HG03457 (cell line): ENCODE measurements at regions not wholly inside any gene's neighbourhood (a gene's known extent, or its start where the extent isn't known, plus 50 kb on each side); places are given as distances from the start of the nearest gene placed in this dataset.
"Not testable (repeated sequence)": the region's sequence is repeated elsewhere in the genome, so short reads cannot be mapped to it uniquely, and the experiment has no call there.

Experiments used
- ATAC-seq: cut with Tn5 transposase; IDR thresholded peaks from one replicate; pipeline ENCODE4 v1.9.1; 2021; ENCODE audit warnings: moderate number of reproducible peaks; ENCODE audit not compliant: unreplicated experiment

DNA sequence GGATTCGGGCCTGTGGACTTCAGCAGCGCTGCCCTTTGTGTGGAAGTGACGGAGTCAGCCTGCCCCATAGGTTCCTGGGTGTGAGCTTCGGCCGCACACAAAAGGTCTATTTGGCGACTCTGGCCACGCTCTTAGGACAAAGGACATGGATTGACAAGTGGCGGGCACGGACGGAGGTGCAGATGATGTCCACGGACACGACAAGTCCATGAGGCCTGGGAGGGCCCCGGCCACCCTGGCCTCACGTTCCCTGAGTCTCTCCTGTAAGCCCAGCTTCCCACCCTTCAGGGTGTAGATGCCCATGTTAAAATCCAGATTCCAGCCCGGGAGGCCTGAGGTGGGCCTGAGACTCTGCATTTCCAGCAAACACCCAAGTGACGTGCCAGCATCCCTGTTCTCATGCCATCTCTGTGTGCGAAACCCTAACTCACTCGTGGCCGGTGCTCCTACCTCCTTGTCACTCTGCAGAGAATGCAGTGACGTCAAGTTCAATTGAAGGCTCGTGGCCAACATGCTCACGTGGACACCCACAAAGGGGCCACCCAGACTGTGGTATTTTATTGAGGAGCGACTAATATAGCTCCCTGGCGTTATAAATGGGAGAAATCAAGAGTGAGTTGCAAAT lies 111.7 kb downstream of the RTP5 start:
- no peak for ATAC-seq

DNA sequence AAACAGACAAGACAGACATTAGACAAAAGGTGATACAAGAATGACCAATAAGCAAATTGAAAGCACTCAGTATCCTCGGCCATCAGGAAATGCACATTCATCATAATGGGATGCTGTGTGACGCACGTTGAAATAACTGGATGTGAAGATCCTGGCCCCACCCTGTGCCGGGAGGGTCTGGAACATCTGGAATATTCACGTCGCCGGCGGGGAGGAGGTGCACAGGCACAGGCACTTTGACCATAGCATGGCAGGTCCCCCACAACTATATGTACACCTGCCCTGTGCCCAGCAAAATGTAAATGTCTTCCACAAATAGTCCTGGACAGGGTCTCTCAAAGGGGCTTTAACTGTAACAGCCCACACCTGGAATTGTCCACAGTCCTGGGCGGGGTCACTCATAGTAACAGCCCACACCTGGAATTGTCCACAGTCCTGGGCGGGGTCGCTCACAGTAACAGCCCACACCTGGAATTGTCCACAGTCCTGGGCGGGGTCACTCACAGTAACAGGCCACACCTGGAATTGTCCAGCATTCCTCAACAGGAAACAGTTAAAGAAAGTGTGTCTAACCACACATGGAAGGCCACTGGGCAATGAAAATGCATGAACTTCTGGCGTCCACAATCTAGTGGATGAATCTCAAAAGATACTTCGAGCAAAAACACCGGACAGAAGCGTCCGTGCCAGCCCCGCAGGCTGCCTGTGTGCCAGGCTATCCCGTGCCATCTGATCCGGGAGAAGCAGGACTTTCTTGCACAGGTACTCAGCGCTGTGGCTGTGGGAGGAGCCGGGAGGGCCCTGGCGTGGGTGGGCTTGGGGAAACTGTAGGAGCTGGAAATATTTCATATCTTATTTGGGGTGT lies 113.4 kb downstream of the RTP5 start:
- no peak for ATAC-seq

DNA sequence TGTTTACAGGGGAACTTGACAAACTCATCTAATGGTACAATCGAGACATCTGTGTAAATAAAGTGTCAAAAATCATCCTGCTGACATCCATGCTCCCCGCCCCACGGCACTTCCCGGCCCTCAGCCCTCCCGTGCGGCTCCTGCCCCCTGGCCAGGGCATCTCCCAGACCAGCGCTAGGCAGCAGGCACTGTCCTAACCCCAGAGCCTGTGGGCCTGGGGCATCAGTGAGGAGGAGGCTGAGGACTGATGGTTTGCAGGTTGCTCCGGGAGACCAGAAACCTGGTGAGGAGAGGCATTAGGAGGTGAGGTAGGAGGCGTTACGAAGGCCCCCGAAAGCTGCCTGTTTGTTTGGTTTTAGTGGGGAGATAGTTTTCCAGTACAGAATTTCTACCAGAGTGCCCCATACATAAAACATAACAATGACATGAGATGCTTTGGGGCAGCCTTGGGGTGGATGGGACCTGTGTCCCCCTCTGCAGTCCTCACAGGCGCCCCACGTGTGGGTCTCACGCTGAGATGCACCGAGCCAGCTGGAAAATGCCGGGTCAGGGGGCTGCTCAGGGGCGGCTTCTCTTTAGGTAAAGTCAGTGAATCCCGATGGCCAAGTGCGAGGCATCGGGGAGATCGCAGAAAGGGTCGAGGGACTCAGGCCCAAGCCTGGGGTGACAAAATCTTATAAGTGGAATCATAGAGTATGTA lies 114.2 kb downstream of the RTP5 start:
- ATAC-seq, result no peak

DNA sequence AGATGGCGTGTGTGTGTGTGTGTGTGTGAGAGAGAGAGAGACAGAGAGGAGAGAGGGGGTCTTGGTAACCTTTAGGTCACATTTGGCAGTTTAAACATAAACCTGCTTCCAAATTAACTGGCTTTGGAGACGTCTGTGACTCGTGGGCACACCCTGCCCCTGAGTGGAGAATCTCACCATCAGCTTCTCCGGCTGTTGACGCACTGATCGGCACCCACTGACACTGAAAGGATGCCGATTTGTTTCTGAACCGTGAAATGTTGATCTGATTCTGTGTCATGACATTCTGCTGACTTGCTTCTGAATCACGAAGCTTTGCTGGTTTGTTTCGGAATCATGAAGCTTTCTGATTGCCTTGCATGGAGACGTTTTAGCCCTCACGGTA lies 114.7 kb downstream of the RTP5 start:
- no peak for ATAC-seq

DNA sequence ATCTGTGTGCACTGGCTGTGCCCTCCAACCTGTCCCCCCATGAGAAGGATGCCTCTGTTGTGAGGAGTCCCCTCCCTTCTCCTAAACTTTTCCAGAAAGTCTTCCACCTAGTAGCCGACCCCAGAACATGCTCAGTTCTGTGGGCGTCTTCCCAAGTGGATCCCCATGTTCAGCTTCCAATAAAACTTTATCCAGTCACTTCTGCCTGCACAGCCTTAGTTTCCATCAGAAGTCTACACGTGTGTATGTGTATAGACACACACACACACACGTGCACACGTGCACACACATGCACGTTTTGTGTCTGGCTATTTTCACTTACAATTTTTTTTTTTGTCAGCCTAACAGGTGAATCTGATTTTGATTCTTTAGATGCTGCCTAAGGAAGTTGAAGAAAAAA lies 115.1 kb downstream of the RTP5 start:
- ATAC-seq, result no peak

DNA sequence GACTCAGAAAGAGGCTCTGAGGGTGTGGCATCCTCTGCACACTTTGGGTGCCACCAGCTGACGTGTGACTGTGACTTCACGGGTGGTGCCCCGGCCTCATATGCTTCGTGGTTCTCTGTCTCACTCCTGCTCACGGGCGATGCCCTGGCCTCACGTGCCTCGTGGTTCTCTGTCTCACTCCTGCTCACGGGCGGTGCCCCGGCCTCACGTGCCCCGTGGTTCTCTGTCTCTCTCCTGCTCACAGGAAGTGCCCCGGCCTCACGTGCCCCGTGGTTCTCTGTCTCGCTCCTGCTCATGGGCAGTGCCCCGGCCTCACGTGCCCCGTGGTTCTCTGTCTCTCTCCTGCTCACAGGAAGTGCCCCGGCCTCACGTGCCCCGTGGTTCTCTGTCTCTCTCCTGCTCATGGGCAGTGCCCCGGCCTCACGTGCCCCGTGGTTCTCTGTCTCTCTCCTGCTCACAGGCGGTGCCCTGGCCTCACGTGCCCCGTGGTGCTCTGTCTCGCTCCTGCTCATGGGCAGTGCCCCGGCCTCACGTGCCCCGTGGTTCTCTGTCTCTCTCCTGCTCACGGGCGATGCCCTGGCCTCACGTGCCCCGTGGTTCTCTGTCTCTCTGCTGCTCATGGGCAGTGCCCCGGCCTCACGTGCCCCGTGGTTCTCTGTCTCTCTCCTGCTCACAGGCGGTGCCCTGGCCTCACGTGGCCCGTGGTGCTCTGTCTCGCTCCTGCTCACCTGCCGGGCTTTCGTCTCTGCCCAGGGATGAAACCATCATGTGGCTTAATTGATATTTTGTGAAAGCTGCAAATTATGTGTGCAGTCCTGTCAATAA lies 115.8 kb downstream of the RTP5 start:
- ATAC-seq, result not testable (repeated sequence)

DNA sequence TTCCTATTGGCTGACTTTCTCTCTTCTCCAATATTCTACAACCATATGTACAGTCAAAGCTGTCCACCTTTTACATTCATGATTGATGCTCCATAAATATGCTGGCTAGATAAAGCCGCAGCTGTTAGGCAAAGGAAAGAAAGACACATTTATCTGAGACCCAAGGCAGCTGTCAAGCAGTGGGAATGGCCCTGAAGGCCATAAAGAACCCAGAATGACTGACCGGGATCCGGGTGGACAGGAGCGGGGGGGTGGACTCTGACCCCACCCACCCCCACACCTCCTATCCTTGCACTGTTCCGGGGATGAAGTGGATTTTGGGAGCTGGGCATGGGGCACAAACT lies 116.4 kb downstream of the RTP5 start:
- no peak for ATAC-seq

DNA sequence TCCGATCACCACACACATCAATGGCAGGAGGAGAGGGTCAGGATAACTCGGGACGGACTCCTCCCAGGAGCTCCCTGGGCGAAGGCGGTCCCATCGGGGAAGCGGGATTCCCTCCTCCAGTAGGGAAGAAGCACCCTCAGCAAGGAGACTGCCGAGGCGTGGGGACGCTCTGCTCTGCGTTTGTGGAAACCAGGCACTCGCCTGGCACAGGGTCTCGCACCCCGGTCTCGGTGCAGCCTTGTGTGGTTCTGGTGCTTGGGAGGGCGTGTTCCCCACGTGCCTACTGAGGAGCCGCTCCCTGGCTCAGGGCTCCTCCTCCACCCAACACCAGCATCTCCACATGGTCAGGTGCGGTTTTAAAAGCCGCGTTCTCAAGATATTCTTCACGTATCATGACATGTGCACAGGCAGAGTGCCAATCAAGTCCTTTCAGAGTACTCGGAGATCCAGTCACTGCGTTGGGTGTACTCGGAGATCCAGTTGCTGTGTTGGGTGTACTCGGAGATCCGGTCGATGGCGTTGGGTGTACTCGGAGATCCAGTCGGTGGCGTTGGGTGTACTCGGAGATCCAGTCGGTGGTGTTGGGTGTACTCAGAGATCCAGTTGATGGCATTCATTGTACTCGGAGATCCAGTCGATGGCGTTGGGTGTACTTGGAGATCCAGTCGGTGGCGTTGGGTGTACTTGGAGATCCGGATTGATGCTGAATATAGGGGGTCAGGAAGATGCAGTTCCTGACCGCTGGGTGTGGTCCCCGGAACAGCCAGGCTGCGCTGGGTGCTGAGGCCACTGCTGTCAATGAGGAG lies 117.5 kb downstream of the RTP5 start:
- no peak for ATAC-seq

DNA sequence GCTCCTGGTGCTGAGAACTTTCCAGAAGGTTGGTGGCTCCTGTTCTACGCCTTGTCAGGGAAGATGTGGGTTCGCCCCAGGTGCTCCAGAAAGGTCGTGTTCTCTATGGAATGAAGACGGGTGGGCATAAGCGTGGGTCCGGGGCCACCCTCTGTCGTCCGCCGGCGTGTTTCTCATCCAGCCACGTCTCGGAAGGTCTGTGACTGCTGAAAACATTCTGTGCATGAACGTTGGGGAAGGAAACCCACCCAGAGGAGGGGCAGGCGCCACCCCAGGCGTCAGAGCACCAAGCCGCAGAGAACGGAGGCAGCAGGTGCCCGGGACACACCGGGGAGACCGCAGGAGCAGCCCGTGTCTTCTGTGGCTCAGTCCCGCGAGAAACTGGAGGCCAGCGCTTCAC lies 118.2 kb downstream of the RTP5 start:
- ATAC-seq, result no peak

DNA sequence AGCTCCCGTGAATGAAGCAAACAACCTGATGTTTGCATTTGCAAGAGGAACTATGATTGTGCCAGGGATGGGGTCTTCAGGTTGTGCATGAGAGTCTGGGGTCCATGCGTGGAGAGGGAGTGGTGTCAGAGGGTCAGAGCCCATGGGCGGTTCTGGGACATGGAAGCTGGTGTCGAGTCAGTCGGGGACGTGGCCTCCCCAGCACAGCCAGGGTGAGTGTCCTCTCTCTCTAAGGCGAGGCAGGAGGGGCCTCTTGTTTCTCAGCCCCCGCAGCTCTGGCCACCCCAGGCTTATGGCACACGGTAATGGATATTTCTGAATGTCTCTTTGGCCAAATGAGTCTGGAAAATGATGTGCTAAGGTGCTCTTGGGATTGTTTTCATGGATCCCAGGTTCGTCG lies 118.6 kb downstream of the RTP5 start:
- no peak for ATAC-seq

DNA sequence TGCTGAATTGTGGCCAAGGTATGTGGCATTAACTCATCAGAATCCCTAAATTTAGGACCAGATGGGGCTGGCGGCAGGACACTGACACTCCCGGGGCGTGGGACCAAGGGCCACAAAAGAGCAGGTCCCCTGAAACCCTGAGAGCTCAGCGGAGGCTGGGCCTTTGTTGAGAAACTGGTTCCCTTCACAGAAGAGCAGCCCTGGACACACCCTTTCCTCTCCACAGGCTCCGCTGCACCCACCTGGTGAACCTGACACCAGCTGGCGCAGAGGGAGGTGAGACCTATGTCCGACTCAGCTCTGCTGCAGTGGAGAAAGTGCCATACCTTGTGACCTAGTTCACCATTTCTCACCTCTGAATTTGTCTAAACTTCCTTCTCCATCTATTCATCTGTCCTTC lies 119.5 kb downstream of the RTP5 start:
- ATAC-seq, result no peak

DNA sequence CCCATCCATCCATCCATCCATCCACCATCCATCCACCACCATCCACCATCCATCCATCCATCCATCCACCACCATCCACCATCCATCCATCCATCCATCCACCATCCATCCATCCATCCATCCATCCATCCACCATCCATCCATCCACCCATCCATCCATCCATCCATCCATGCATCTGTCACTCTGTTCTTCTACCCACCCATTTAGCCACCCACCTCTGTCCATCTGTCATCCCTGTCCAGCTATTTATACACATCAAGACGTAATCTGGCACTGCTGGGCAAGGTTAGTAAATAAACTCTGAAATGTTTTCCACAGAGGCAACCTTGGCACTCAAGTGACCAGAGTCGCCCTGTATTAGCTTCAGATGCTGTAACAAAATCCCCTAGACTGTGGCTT lies 120.9 kb downstream of the RTP5 start:
- ATAC-seq, result no peak

DNA sequence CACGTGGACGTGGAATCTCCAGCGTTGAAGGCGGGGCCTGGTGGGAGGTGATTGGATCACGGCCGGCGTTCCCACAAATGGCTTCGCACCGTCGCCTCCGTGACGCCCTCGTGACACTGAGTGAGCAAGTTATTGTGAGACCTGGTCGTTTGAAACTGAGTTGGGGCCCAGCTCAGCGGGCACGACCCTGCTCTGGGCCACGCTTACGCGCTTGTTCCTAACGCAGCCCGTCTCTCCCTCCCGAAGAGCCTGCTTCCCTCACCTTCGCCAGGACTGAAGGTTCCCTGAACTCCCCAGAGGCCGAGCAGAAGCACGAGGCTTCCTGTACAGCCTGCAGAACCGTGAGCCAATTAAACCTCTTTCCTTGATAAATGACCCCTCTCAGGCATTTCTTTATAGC lies 121.8 kb downstream of the RTP5 start:
- ATAC-seq, result no peak

DNA sequence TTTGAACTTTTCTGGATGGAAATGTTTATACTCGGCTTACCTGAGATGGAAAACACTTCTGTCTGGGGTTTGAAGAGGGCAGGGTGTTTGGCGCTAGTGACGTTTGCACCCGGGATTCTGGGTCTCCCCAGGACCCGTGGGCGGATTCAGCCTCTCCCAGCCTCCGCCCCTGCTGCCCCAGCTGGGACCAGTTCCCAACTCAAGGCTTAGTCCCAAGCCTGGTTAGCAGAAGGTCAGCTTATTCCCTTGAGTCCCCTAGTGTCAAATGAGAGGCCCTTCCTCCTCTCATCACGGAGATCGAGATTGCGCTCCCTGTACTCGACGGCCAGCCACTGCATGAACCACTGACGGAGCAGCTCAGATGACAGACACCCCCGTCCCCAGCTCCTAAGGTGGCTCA lies 123.2 kb downstream of the RTP5 start:
- no peak for ATAC-seq

DNA sequence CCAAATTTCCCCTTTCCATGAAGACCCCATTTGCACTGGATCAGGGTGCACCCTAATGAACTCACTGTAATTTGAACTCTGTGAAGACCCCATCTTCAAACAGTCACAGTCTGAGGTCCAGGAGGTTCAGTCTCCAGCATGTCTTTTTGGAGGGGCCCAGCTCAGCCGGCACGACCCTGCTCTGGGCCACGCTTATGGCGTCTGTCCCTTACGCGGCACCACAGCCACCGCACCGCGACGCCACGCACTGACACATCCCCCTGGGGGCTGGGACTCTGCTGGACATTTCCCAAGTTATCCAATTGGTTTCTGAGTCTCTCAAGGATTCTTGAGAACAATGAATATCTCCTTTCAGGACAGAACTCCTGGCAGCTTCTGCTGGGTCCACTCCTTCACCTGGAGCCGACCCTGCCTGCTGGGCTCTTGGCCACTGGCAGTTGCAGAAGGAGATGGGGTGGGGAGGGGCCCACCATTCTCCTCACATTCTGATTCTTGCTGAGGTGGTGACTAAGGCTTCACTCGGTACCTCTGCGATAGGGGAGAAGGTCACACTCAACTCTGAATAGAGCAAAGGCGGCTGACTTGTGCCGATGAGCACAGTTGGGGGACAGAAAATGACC lies 124.0 kb downstream of the RTP5 start:
- no peak for ATAC-seq

DNA sequence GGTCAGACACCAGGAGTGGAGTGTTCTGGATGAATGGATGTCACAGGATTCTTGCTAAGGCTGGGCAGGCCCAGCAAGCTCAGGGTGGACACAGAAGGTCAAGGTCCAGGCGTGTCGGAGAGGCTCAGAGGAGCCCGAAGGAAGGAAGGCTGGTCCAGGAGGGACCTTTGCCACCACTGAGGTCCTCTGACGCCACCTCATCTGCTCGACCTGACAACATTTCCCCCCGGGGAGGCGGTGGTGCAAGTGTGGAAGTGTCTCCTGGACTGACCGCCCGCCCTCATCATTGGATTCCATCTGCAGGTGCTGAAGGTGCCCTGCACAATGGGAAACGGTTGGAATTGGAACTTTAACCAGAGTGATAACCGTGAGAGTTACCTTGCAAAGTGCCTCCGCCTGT lies 124.6 kb downstream of the RTP5 start:
- no peak for ATAC-seq

DNA sequence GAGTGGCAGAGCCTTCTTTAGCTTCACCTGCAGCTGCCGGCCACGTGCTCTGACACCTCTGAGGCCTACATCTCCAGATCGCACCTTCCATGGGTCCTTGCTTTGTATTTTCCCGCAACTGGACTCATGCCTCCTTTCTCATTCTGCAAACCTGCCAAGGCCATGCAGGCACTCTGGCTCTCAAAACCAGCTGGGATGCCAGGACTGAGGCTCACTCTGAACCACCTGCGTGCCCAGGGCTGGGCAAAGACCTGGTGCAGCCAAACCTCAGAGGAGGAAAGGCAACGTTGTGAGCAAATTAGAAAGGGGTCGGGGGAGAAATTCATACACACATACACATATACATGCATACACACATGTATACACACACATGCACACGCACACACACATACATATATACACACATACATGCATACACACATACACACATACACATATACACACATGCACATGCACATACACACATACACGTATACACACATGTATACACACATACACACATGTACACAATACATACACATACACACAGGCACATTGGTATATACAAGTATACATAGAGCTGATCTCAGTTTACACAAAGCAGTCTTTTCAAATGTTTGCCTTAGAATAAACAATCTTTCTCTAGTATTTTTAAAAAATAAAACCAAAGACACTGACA lies 125.2 kb downstream of the RTP5 start:
- ATAC-seq, result no peak

DNA sequence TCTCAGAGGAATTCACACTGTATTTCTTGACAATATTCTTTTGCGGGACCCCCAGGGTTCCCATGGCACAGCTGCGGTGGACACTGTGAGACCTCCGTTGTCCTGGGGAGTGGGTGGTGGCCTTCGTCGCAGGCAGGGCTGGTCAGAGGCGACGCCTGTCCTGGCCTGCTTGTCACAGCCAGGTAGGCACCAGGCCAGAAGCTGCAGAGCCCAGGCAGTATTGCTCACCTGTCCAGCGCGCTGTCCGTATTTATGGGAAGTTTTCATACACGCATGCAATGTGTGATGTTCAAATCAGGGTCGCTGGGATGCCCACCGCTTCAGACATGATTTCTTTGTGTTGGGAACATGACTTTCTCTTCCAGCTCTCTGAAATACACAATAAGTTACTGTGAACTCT lies 126.6 kb downstream of the RTP5 start:
- ATAC-seq, result no peak

DNA sequence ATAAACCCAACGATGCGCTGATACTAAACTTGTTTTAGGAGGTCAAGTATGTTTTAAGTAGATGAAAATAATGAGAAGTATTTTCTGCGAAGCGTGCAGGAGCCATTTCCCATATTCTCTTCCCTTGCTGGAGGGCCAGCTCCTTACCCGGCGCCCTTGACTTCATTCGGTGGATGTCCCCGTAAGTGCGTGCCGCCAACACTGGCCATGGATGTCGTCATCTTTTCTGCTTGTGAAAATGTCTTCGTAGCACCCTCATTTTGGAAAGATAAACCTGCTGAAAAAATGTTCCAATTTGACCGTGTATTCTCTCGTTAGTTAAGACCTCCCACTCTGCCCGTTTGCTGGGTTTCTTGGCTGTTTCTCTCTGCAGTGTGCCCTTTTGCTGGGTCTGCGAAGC lies 127.5 kb downstream of the RTP5 start:
- ATAC-seq, result no peak

DNA sequence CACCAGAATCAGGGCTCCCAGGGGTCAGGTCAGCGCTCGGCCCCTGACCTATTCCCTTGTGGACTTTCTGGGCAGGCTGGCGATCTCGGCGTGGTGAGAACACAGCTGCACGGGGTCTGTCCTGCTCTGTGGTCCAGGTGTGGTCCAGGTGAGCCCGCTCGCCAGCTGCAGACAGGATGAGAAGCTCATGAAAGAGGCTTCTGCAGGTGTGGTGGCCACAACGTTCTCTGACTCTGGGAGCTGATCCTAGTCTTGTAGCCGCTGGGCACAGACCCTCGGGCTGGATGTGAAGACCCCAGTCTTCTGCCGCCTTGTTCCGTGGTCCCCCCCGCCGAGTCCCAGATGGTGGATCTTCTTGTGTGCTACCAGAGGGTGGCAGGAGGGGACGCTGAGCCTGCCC lies 129.7 kb downstream of the RTP5 start:
- ATAC-seq, result no peak
